Neural cell (in vitro differentiated cells): ENCODE measurements at regions not wholly inside any gene's neighbourhood (a gene's known extent, or its start where the extent isn't known, plus 50 kb on each side); places are given as distances from the start of the nearest gene placed in this dataset.

Experiments used
- CTCF ChIP-seq: fragments of 450-650 bp; IDR thresholded peaks from 2 replicates; pipeline ENCODE4 v1.5.1; 2014; ENCODE audit warnings: antibody characterized with exemption, mild to moderate bottlenecking, moderate library complexity; ENCODE audit not compliant: poor library complexity, severe bottlenecking
- POLR2AphosphoS5 ChIP-seq: IDR thresholded peaks from 2 replicates; pipeline ENCODE4 v1.6.1; 2012
- TAF1 ChIP-seq: IDR thresholded peaks from 2 replicates; pipeline ENCODE4 v1.6.1; 2012; ENCODE audit warnings: low read depth
- TF ChIP-seq, protein P1 (sequence below): IDR thresholded peaks from 2 replicates; pipeline ENCODE4 v1.6.1; 2012; ENCODE audit warnings: borderline replicate concordance

- no peak for TF ChIP-seq POLR2AphosphoS5
- peak; percentile 34 for TF ChIP-seq CTCF
- no peak for TF ChIP-seq TAF1
- TF ChIP-seq, protein P1, sequence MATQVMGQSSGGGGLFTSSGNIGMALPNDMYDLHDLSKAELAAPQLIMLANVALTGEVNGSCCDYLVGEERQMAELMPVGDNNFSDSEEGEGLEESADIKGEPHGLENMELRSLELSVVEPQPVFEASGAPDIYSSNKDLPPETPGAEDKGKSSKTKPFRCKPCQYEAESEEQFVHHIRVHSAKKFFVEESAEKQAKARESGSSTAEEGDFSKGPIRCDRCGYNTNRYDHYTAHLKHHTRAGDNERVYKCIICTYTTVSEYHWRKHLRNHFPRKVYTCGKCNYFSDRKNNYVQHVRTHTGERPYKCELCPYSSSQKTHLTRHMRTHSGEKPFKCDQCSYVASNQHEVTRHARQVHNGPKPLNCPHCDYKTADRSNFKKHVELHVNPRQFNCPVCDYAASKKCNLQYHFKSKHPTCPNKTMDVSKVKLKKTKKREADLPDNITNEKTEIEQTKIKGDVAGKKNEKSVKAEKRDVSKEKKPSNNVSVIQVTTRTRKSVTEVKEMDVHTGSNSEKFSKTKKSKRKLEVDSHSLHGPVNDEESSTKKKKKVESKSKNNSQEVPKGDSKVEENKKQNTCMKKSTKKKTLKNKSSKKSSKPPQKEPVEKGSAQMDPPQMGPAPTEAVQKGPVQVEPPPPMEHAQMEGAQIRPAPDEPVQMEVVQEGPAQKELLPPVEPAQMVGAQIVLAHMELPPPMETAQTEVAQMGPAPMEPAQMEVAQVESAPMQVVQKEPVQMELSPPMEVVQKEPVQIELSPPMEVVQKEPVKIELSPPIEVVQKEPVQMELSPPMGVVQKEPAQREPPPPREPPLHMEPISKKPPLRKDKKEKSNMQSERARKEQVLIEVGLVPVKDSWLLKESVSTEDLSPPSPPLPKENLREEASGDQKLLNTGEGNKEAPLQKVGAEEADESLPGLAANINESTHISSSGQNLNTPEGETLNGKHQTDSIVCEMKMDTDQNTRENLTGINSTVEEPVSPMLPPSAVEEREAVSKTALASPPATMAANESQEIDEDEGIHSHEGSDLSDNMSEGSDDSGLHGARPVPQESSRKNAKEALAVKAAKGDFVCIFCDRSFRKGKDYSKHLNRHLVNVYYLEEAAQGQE = no peak
These were observed 263.2 kb downstream of the DMAC1 start for GRCh38 chr9:7536310-7536939.
